SHP77 treated with DMSO at 0.1 percent for 48 hours (cell line): ENCODE measurements at regions not wholly inside any gene's neighbourhood (a gene's known extent, or its start where the extent isn't known, plus 50 kb on each side); places are given as distances from the start of the nearest gene placed in this dataset.

Experiments
- DNase-seq: peaks from one replicate; lab custom pipeline; 2025; lab: John Stamatoyannopoulos, UW

DNA sequence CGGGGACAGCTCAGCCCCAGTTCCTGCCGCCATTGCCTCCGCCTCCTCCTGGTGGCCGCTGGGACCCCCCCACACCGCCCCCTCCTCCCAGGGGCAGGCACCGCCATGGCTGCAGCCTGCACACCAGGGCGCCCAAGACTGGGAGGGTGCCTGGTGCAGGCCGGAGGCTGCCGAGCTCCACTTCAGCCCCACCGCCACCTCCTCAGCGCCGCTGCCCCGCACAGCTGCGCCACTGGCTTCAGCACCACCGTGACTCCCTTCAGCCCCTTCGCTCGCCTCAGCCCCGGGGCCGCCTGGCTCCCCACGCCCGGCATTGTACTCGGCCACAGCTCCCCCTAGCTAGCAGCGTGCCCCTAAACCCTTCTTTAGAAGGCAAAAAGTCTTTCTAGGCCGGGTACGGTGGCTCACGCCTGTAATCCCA, 131.1 kb downstream of the CRYBB2 start:
- no peak for DNase-seq

DNA sequence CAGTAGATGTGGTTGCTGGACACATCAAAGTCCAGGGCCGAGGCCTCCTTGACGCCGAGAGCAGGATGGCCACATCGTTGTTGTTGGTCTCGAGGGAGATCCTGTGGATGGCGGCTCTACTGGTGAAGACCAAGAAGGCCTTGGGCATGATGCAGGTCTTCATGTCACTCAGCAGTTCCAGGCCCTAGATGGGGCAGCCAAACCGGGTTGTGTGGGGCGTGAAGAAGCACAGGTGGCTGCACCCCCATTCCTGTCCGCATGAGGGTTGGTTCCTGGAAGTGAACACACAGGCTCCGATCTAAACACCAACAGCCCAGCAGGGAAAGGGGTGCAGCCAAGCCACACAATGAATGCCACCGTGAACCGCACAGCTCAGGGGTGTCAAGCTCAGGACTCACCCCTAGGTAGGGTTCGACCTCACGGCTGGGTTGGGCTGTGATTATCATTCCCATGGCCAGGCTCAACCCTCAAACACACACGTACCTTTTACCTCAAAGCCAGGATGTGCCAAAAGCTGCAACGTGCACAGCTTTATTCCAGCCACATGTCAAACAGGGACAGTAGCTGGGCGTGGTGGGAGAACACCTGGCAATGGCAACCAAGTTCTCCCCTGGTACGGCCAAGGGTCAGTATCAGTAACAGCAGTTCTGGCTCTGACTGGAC, 132.3 kb downstream of the CRYBB2 start:
- DNase-seq = no peak

DNA sequence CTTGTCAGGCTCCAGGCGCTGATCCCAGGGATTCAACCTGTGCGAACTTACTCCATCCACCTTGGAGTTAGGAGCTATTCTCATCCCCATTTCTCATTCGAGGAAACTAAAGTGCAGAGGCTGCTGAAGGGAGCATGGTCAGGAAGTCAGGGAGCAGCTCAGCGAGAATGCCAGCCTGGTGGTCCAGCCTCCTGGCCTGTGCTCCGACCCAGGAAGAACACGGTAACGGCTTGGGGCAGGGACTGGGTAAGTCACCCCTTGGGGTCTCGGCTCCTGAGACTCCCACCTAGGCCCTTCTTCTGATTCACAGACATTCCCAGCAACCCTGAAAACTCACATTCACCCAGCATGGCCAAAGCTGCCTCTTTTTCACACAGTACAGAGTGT, 132.8 kb downstream of the CRYBB2 start:
- DNase-seq = no peak

DNA sequence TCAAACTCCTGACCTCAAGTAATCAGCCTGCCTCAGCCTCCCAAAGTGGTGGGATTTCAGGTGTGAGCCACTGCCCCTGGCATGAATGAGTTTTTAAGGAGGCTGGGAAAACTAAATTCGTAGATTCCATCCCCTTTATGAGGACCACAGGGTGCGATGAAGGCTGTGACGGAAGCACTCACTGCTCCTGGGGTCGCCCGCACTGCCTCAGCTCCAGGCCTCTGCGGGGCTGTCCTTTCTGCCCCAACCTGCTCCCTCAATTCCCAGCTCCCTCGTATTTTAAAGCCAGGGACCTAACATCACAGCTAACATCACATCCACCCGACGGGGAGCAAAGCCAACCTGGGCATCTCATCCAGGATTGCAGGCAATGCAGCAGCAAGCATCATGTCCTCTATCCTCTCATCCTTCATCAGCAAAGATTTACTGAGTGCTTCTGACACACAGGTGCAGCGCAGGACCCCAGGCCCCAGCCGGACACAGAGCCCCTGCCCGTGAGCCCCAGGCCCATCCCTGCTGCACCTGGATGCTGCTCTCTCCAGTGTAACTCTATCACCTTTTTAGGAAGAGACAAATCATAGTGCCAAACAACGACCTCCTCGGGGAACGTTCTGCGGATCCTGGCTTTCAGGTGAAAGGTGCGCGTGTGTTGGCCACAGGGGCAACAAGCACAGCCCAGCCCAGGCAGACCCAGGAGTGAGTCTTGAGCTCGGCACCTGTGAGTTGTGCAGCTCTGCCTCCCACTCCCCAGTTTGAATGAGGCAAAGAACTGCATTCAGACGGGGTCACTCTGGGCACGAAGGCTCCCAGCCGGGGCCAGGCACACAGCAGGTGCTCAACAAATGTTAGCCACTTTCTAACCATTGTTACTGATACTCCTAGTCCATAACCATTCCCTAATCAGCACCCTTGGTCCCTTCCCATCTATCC, 134.3 kb downstream of the CRYBB2 start:
- DNase-seq = no peak

DNA sequence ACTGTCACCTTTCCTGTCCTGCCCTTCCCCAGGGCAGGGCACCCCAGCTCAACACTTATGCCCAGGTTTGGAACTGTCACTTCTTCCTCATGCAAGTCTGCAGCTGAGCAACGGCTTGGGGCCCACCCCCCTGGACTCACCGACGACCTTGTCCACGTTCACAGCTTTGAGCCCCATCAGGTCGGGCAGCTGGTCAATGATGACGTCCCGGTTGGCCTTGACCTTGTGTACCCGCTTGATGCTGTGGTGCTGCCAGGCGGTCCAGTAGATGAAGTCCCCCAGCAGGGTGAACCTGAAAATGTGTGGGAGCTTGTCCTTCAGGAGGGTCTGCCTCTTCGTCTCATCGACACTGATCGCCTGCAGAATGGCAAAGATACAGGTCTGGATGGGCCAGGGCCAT, 135.0 kb downstream of the CRYBB2 start:
- DNase-seq = no peak

DNA sequence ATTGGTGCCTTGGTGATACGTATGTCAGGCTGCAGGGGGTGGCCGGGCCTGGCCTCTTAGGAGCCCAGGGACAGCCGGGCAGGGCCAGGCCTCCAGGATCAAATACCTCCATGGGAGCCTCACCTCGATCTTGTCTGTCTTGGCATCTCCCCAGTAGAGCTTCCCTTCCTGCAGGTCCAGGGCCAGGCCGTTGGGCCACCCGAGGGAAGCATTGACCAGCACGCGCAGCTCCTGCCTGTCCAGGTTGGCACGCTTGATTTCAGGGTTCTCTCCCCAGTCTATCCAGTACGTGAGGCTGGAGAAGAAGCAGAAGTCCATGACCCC, 137.7 kb downstream of the CRYBB2 start:
- no peak for DNase-seq

DNA sequence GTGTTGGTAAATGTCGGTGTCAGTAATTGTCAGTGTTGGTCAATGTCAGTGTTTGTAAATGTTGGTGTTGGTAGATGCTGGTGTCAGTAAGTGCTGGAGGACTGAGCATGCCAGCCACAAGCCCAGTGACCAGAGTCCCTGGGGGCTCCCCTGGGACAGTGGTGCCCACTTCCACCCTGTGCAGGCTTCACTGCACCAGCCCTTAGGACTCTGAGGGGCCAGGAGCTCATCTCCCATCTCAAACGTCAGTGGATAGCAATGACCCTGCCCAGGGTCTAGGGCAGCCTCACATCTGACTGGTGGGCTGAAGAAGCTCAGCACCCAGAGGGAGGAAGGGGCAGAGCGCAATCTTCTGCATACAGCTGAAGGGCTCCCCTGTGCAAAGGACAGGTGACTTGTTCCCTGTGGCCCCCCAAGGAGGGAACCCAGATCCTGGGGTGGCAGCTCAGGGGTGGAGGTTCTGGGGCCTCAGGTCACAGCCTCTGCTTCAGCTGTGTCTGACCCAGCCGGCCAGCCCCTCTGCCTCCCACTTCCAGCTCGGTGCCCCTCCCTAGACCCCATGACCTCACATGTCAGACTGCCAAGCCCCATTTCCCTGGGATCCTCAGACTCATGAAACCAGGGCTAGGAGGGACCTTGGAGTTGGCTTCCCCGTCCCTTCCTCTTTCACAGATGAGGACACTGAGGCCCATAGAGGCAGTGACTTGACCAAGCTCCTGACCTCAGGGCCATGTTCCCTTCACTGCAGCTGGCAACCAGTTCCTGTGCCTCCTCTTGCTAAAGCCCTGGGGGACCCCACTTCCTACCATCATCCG, 138.4 kb downstream of the CRYBB2 start:
- DNase-seq = no peak

DNA sequence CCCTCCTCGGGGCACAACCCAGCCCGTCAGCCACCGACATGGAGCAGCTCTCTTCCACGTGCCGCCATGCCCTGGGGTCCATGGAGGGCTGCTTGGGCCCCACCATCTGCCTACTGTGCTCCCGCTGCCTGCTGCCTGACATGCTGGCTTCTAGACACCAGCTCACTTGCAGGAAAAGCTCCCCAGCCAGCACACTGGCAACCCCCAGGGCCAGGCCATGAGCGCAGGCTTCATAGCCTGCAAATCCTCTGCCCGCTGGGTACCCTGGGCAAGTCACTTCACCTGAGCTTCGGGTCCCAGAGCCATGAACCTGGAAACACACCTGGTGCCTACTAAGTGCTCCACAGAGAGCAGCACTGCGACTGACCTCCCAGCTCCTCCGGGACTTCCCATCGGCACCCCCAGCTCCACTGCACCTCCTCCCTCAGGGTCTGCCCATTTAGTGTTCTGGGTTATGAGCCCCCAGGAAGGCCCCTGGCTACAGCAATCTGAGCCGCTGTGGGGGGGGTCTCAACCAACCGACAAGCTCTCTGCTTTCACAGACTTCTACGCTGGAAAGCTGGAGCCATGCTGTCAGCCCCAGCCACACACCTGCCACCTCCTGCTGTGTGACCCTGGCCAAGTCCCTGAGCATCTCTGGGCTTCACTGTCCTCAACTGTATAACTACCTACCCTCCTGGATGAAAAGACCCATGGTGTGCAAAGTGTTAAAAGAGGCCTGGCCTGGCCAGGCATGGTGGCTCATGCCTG, 139.2 kb downstream of the CRYBB2 start:
- DNase-seq = no peak

DNA sequence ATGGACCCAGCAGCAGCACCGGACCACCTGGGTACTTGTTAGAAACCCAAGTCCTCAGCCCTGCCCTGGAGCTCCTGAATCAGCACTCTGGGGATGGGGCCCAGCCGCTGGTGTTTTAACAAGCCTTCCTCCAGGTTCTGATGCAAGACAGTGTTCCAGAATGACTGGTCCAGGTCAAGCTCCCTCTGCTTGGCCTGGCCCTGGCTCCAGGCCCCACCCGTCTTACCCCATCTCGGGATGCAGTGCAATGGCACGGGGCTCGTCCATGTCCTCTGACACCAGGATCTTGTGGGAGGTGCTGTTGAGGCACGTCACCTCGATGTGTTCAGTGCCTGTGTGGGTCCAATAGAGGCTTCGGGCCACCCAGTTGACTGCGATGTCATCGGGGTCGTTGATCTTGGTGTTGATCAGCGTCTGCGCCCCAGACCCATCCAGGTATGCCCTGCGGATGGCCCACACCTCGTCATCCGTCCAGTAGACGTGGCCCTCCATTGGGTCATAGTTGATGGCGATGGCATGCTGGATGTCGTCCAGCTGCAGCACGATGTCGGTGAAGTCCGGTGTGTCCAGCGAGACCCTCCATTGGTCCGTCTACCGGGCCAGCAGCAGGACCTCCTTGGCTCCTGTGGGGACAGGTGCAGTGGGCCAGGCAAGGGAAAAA, 140.3 kb downstream of the CRYBB2 start:
- DNase-seq = no peak

DNA sequence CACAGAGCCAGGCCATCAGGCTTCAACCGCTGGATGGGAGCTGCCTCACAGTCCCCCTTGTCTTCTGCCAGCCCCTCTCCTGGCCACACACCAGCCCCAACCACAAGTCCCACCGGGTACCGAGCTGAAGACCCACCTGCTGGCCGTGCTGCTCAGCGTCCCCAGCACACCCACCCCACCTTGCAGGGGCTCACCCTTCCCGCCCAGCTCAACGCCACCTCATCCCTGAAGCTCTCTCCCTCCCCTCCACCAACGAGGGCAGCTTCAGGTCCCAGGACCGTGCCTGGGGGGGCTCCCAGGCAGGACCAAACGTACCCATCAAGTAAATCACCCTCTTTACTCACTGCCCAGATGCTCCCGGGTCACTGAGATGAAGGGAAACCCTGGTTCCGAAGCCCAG, 141.0 kb downstream of the CRYBB2 start:
- DNase-seq = no peak

DNA sequence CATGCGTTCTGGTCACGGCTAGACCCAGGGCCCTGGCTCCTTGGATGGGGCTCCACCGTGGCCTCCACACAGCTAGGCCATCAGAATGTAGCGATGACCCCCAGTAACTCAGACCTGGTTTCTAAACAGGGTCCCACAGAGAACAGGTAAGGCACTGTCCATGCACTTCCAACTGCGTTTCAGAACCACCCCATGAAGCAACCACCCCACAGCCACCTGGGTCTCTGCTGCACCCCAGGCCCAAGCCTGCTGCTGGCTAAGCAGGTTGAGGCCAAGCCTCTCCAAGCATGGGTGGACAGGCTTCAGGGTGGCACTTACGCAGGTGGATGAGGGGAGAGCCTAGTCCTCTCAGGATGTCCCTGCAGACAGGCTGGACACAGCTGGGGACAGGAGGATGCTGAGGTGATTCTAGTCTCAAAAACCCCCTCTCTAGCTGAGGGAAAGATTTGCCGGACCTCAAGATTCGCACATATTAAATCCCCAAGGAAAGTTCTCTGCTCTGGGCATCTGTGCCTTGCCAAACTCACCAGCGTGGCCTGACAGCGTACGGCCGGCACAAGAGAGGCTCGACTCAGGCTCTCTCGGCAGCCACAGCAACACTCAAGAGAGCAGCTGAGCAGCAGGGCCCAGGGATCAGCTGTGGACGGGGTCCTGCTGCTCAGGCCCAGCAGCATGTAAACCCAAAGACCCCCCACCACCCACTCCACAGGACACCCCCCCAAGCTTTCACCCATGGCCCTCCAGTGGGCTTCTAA, 141.6 kb downstream of the CRYBB2 start:
- DNase-seq = no peak

DNA sequence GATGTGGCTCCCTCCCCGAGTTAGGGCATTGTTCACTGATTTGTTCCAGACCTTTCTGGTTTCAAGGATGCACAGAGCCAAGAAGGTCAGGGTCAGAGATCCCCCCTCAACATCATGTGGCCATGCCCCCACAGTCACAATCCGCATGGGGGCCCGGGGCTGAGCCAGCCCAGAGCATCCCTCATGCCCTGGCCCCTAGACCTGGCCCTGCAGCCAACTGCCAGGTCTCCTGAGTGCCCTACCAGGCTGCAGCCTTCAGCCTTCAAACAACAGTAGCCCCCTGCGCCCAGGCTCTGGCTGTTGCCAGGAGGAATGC, 142.4 kb downstream of the CRYBB2 start:
- no peak for DNase-seq

DNA sequence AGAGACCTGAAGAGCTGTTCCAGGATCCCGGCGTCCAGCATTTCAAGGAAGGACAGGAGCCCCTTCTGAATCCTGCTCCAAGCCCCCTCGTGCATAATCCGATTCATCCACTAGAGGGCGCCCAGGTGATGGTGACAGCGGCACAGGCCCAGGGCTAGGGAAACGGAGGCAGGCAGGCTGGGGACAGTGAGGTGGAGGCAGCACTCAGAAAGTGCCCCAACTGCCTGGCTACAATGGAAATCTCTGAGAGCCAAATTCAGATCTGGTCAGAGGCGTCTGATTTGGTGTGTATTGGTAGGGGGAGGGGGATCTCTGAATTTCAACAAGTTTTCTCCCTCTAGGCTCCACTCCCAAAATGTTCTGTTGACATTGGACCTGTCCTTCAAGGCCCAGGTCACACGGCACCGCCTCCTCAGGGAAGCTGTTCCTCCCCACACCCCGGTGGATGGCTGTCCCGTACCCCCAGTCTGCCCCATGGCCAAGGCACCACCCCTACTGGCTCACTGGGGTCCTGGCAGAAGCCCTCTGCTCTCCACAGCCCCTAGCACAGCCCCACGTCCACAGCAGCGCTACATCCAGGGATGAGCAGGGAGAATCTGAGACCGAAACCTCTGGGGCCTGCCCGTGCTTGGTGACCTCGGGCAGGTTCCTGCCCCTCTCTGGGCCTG, 142.9 kb downstream of the CRYBB2 start:
- DNase-seq = no peak

DNA sequence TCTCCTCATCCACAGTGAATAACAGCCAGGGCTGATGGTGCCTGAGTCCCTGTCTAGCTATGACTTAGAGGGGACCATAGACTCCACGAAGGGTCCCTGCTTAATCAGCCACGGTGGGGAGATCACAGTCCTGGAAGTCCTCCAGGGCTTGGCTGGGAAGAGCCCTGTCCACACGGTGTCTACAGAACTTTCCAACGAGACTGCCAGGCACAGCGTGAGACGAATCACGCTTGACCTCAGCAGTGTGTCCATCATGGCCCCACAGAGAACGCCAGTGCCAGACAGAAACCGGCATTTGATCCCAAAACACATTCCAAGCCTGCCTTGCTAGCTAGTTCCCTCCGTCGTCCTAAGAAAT, 143.4 kb downstream of the CRYBB2 start:
- DNase-seq = no peak

DNA sequence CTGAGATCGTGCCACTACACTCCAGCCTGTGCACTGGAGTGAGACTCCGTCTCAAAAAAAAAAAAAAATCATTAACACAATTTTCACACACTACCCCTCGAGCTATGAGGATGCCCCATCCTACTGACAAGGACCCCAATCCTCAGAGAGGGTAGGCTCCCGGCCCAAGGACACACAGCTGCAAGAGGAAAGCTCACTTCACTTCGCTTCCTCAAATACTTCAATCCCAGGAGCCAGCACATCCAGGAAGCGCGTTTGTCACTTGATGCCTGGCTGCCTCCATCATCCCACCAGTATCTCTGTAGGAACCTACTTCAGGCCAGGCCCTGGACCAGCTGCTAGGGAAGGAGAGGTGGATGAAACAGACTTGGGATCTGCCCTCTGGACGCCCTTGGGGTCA, 144.0 kb downstream of the CRYBB2 start:
- DNase-seq = no peak

DNA sequence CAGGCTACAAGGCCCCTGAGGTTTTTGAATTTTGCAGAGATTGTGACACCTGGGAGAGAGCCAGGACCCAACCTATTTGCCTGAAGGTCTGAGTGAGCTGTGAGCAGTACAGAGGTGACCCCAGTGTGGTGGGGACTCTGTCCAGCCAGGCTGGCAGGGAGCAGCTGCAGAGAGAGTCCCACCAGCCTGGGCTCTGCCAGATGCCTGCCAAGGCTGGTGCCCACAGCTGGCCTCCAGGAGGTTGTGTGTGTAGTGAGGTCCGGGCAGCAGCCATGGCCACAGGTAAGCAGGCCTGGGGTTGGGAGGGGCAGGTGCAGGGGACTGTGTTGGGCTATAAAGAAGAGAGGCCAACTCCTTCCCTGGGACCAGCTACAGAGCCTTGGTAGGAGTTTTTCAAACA, 144.8 kb downstream of the CRYBB2 start:
- DNase-seq = no peak

DNA sequence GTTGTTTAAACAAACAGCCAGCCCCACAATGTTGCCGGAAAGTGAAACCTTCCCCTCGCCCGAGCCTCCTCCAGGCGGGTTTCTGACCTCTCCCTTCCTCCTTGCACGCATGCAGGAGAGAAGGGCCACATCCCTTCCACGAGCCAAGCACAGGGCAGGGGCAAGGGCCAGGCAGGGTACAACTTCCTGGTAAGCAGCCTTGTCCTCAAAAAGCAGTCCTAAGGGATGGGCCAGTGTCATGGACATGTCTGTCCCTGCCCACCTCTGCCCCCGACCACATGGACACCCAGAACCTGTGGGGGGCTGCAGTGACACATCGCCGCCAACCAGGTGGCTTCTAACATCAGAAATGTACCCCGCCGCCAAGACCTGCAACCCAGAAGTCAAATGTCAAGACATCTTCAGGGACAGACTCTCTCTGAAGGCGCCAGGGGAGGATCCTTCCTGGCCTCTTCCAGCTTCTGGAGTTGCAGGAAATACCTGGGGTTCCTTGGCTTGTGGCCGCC, 145.3 kb downstream of the CRYBB2 start:
- no peak for DNase-seq

DNA sequence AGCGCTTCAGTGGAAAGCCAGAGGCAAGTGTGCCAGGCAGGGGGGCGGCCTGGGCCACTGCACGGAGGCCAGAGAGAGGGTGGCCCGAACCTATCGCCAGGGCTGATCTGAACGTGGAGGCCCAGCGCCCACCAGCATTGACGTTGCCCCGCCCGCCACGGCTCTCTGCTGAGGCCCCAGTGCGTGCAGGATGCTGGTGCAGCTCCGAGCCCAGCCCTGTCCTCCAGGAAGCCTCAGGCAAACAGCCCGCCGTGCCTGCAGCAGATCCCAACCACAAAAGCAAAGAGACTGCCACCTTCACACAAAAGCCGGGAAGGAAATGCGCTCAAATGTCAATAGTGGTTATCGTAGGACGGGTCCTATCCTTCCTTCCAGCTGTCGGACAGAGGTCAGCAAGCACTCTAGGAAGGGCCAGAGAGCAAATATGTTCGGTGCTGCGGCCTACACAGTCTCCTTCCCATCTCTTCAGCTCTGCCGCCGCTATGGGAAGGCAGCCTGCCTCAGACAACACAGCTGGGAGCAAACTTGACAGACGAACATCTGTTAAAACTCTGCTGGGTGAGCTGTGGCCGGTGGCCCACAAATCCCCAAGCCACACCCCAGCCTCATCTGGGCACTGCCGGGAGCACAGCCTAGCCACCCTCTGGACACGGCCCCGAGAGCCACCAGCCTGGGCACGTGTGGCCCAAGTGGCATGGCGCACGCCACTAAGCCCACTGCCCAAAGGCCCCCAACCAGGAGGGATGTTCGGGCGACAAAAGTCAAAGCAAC, 146.2 kb downstream of the CRYBB2 start:
- no peak for DNase-seq

DNA sequence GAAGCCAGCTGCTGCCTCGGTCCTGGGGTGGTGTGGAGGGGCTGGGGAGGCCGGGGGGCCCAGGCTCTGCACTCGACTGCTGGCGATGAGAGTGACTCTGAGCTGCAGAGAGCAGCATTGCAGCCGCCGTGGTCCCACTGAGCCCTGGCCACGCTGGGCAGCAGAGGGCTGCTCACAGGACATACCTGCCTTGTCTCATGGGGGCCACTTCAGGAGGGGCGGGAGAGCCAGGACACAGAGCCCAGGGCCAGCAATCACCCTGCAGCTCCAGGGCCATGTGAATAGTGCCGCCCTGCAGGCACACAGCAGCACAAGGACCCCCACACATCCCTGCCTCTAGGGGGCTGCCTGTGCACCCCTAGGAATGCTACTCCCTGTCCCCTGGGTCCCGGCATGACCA, 147.0 kb downstream of the CRYBB2 start:
- DNase-seq = no peak
